Upper lobe of left lung (tissue), 6 donors: ENCODE measurements at regions not wholly inside any gene's neighbourhood (a gene's known extent, or its start where the extent isn't known, plus 50 kb on each side); places are given as distances from the start of the nearest gene placed in this dataset.

Experiments
- ATAC-seq, 2 donors: fragments of 200-7000 bp; cut with Tn5 transposase; one replicate each; pipeline ENCODE4 v1.9.1; 2022; ENCODE audit warnings: mild to moderate bottlenecking in 2 of 2, moderate library complexity in 2 of 2; ENCODE audit not compliant: low FRiP score in 2 of 2
- DNase-seq, 2 donors: peaks; one replicate each; pipeline ENCODE4 v3.0.0-alpha.2; 2019 to 2020
- H3K27ac ChIP-seq, 4 donors: fragments of 200-600 bp; sonication (generic); one replicate each; pipeline ENCODE4 v1.5.1; 2016 to 2019
- H3K27me3 ChIP-seq, 4 donors: fragments of 200-600 bp; sonication (generic); one replicate each; pipeline ENCODE4 v1.5.1; 2017 to 2019
- H3K36me3 ChIP-seq, 4 donors: fragments of 200-600 bp; sonication (generic); one replicate each; pipeline ENCODE4 v1.5.1; 2016 to 2019
- H3K4me1 ChIP-seq, 4 donors: fragments of 200-600 bp; sonication (generic); one replicate each; pipeline ENCODE4 v1.5.1; 2018 to 2019
- H3K4me3 ChIP-seq, 4 donors: fragments of 200-600 bp; sonication (generic); one replicate each; pipeline ENCODE4 v1.5.1; 2017 to 2019; ENCODE audit warnings: mild to moderate bottlenecking in 2 of 4, moderate library complexity in 1 of 4
- H3K9me3 ChIP-seq, 4 donors: fragments of 200-600 bp; sonication (generic); one replicate each; pipeline ENCODE4 v1.5.1; 2018 to 2019
- EP300 ChIP-seq, 4 donors: sonication (generic); formaldehyde crosslinking; IDR thresholded peaks; one replicate each; pipeline ENCODE4 v1.5.1; 2017; ENCODE audit warnings: antibody characterized with exemption in 4 of 4, control low read depth in 2 of 4
- POLR2A ChIP-seq, 4 donors: fragments of 450-650 bp; IDR thresholded peaks; one replicate each; pipeline ENCODE4 v1.5.1; 2016 to 2017; ENCODE audit warnings: antibody characterized with exemption in 4 of 4, mild to moderate bottlenecking in 2 of 4
- POLR2AphosphoS5 ChIP-seq, 2 donors: sonication (generic); formaldehyde crosslinking; IDR thresholded peaks; one replicate each; pipeline ENCODE4 v1.5.1; 2017; ENCODE audit warnings: antibody characterized with exemption in 2 of 2
- WGBS, 2 donors: methylation state at CpG; one replicate each; pipeline ENCODE4 v1.1.5; 2017 to 2018; 5-methylcytosine and 5-hydroxymethylcytosine counted together
- TF ChIP-seq, protein P1 (sequence below), 6 experiments: fragments of 450-650 bp in 4 of 6; fragments of 200-600 bp in 2 of 6; sonication (generic) in 2 of 6; IDR thresholded peaks; one replicate each; pipeline ENCODE4 v1.5.1; 2016 to 2019; ENCODE audit warnings: antibody characterized with exemption in 6 of 6
- donor health status: DM: no; HTN: no; CAD: no; lungs with moderate emphysema.
- donor health status: DM: no; HTN: yes; CAD: no; lungs with severe emphysema.

GRCh38 chr3:53994986-53995603 lies 103.4 kb upstream of the SELENOK start:
- no peaks in the 10 kb centered on the region for H3K4me1 ChIP-seq
- no peak overlapping the region for H3K4me3 ChIP-seq
- ATAC-seq (no peak), DNase-seq (no peak)
- H3K9me3 ChIP-seq: no peaks in the 10 kb centered on the region
- H3K27ac ChIP-seq: peak overlapping the region in 1 of 4 donors; percentile 1
- peak in 1 of 2 donors; percentile 43 for TF ChIP-seq POLR2AphosphoS5 (IDR thresholded peaks at IDR 0.05)
- no peak for TF ChIP-seq EP300 (IDR thresholded peaks at IDR 0.05)
- H3K36me3 ChIP-seq: no peaks in the 10 kb centered on the region
- WGBS, 2 donors: 60 to 62% methylated on average over 9 of the region's 9 CpGs
- no peaks in the 10 kb centered on the region for H3K27me3 ChIP-seq

DNA sequence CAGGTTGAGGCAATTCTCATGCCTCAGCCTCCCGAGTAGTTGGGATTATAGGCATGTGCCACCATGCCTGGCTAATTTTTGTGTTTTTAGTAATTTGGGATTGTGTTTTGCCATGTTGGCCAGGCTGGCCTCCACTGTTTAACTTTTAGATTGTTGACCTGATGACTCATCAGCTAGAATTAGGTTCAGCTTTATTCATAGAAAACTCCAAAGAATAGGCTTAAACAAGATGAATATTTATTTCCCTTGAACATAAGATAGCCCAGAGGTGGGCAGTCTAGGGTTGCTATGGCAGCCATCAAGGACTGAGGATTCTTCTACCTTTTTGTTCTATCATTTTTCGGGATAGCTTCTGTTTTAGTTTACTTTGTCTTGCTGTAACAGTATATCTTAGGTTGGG lies 99.6 kb upstream of the SELENOK start:
- 70 to 84% methylated on average over 2 of the region's 2 CpGs for WGBS, 2 donors
- no peak for TF ChIP-seq POLR2A (IDR thresholded peaks at IDR 0.05)
- TF ChIP-seq, protein P1, sequence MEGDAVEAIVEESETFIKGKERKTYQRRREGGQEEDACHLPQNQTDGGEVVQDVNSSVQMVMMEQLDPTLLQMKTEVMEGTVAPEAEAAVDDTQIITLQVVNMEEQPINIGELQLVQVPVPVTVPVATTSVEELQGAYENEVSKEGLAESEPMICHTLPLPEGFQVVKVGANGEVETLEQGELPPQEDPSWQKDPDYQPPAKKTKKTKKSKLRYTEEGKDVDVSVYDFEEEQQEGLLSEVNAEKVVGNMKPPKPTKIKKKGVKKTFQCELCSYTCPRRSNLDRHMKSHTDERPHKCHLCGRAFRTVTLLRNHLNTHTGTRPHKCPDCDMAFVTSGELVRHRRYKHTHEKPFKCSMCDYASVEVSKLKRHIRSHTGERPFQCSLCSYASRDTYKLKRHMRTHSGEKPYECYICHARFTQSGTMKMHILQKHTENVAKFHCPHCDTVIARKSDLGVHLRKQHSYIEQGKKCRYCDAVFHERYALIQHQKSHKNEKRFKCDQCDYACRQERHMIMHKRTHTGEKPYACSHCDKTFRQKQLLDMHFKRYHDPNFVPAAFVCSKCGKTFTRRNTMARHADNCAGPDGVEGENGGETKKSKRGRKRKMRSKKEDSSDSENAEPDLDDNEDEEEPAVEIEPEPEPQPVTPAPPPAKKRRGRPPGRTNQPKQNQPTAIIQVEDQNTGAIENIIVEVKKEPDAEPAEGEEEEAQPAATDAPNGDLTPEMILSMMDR (IDR thresholded peaks at IDR 0.05): no peak
- ATAC-seq: no peak
- no peaks in the 10 kb centered on the region for H3K9me3 ChIP-seq
- DNase-seq: no peak
- H3K27me3 ChIP-seq: no peaks in the 10 kb centered on the region
- H3K4me1 ChIP-seq: no peaks in the 10 kb centered on the region
- no peaks in the 10 kb centered on the region for H3K36me3 ChIP-seq
- H3K4me3 ChIP-seq: no peak overlapping the region
- H3K27ac ChIP-seq: no peak overlapping the region

GRCh38 chr3:53989946-53990345 lies 98.3 kb upstream of the SELENOK start:
- Histone ChIP-seq H3K27me3 (no peaks in the 10 kb centered on the region), H3K4me1 (no peaks in the 10 kb centered on the region), H3K27ac (no peak overlapping the region), H3K36me3 (no peaks in the 10 kb centered on the region), H3K9me3 (no peaks in the 10 kb centered on the region), H3K4me3 (no peak overlapping the region)
- WGBS, 2 donors: 77 to 87% methylated on average over 7 of the region's 7 CpGs
- ATAC-seq (no peak), DNase-seq (no peak)
- TF ChIP-seq POLR2A (IDR thresholded peaks at IDR 0.05) (no peak), POLR2AphosphoS5 (IDR thresholded peaks at IDR 0.05) (no peak), EP300 (IDR thresholded peaks at IDR 0.05) (no peak)
- TF ChIP-seq, protein P1 (IDR thresholded peaks at IDR 0.05): no peak

GRCh38 chr3:53989451-53989850 lies 97.8 kb upstream of the SELENOK start:
- 68 to 76% methylated on average over 4 of the region's 4 CpGs for WGBS, 2 donors
- TF ChIP-seq POLR2A (IDR thresholded peaks at IDR 0.05): no peak
- TF ChIP-seq, protein P1 (IDR thresholded peaks at IDR 0.05): no peak
- no peak for TF ChIP-seq EP300 (IDR thresholded peaks at IDR 0.05)
- TF ChIP-seq POLR2AphosphoS5 (IDR thresholded peaks at IDR 0.05): no peak
- no peaks in the 10 kb centered on the region for H3K9me3 ChIP-seq
- H3K27ac ChIP-seq: no peak overlapping the region
- H3K27me3 ChIP-seq: no peaks in the 10 kb centered on the region
- DNase-seq (no peak), ATAC-seq (no peak)
- no peaks in the 10 kb centered on the region for H3K4me1 ChIP-seq
- H3K4me3 ChIP-seq: no peak overlapping the region
- H3K36me3 ChIP-seq: no peaks in the 10 kb centered on the region

GRCh38 chr3:53978386-53978785 lies 86.7 kb upstream of the SELENOK start:
- H3K4me1 ChIP-seq: no peaks in the 10 kb centered on the region
- 46 to 47% methylated on average over 3 of the region's 3 CpGs for whole genome bisulfite sequencing, 2 donors
- H3K9me3 ChIP-seq: no peaks in the 10 kb centered on the region
- TF ChIP-seq POLR2AphosphoS5 (IDR thresholded peaks at IDR 0.05) (no peak), POLR2A (IDR thresholded peaks at IDR 0.05) (no peak), EP300 (IDR thresholded peaks at IDR 0.05) (no peak)
- TF ChIP-seq, protein P1 (IDR thresholded peaks at IDR 0.05): no peak
- DNase-seq (no peak), ATAC-seq (no peak)
- no peak overlapping the region for H3K27ac ChIP-seq
- no peak overlapping the region for H3K4me3 ChIP-seq
- H3K27me3 ChIP-seq: no peaks in the 10 kb centered on the region
- H3K36me3 ChIP-seq: no peaks in the 10 kb centered on the region
